A673 (cell line): ENCODE measurements at regions not wholly inside any gene's neighbourhood (a gene's known extent, or its start where the extent isn't known, plus 50 kb on each side); places are given as distances from the start of the nearest gene placed in this dataset.

Experiments used
- EZH2 ChIP-seq: fragments of 200-600 bp; sonication (generic); IDR thresholded peaks from 2 replicates; pipeline ENCODE4 v1.6.1; 2017; ENCODE audit warnings: borderline replicate concordance, low read depth, mild to moderate bottlenecking, mixed read lengths, antibody characterized with exemption, low read length; ENCODE audit not compliant: poor library complexity, severe bottlenecking
- TF ChIP-seq, protein P1 (sequence below): fragments of 300-800, 200-600 bp; sonication (generic); conservative IDR thresholded peaks from 2 replicates; pipeline ENCODE4 v1.5.1; 2017; ENCODE audit warnings: low read depth, mild to moderate bottlenecking, antibody characterized with exemption, low read length, moderate library complexity, mixed read lengths

DNA sequence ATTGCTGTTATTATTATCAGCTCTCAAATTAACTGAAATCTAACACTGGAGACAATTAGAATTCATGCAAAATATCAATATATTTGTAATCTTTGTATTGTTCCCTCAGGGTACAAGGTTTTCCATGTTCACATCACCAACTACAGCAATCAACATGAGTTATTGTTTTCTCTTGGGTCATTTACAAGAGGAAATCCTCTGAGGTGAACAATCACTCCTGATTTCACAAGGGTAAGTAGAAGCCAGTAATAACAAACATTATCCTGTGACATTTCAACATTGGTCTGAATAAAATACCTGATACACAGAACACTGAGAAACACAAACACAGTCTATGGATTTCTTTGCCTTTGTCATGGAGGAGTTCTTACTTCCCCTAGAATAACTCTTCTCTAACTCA lies 174.0 kb downstream of the SUCNR1 start:
- TF ChIP-seq, protein P1, sequence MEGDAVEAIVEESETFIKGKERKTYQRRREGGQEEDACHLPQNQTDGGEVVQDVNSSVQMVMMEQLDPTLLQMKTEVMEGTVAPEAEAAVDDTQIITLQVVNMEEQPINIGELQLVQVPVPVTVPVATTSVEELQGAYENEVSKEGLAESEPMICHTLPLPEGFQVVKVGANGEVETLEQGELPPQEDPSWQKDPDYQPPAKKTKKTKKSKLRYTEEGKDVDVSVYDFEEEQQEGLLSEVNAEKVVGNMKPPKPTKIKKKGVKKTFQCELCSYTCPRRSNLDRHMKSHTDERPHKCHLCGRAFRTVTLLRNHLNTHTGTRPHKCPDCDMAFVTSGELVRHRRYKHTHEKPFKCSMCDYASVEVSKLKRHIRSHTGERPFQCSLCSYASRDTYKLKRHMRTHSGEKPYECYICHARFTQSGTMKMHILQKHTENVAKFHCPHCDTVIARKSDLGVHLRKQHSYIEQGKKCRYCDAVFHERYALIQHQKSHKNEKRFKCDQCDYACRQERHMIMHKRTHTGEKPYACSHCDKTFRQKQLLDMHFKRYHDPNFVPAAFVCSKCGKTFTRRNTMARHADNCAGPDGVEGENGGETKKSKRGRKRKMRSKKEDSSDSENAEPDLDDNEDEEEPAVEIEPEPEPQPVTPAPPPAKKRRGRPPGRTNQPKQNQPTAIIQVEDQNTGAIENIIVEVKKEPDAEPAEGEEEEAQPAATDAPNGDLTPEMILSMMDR = no peak
- TF ChIP-seq EZH2 = no peak
